H9 (cell line): ENCODE measurements at regions not wholly inside any gene's neighbourhood (a gene's known extent, or its start where the extent isn't known, plus 50 kb on each side); places are given as distances from the start of the nearest gene placed in this dataset.

ENCODE experiments used
- DNase-seq: peaks from one replicate; pipeline ENCODE4 v3.0.0-alpha.2; 2017
- H2AFZ ChIP-seq: one replicate; pipeline ENCODE4 v1.6.1; 2013; ENCODE audit warnings: mild to moderate bottlenecking, low read length, control low read depth, moderate library complexity
- H2AK5ac ChIP-seq: 2 replicates; pipeline ENCODE4 v1.6.1; 2013; ENCODE audit warnings: low read length, control low read depth, mixed read lengths; ENCODE audit not compliant: insufficient read length
- H2BK120ac ChIP-seq: one replicate; pipeline ENCODE4 v1.6.1; 2013; ENCODE audit warnings: low read depth, mild to moderate bottlenecking, low read length, control low read depth, inconsistent platforms; ENCODE audit not compliant: poor library complexity, severe bottlenecking
- H2BK12ac ChIP-seq: 2 replicates; pipeline ENCODE4 v1.6.1; 2013; ENCODE audit warnings: low read length, control low read depth, mixed read lengths, low read depth; ENCODE audit not compliant: insufficient read length
- H2BK15ac ChIP-seq: 2 replicates; pipeline ENCODE4 v1.6.1; 2013; ENCODE audit warnings: low read depth, low read length, control low read depth
- H2BK20ac ChIP-seq: one replicate; pipeline ENCODE4 v1.6.1; 2013; ENCODE audit warnings: low read depth, mild to moderate bottlenecking, low read length, control low read depth, inconsistent platforms; ENCODE audit not compliant: poor library complexity, severe bottlenecking
- H2BK5ac ChIP-seq: 2 replicates; pipeline ENCODE4 v1.6.1; 2013; ENCODE audit warnings: low read length, control low read depth, mixed read lengths; ENCODE audit not compliant: insufficient read length
- H3K14ac ChIP-seq: 2 replicates; pipeline ENCODE4 v1.6.1; 2013; ENCODE audit warnings: low read length, control low read depth; ENCODE audit not compliant: insufficient read depth
- H3K18ac ChIP-seq: 2 replicates; pipeline ENCODE4 v1.6.1; 2013; ENCODE audit warnings: low read depth, mild to moderate bottlenecking, mixed read lengths, low read length, control low read depth; ENCODE audit not compliant: insufficient read length
- H3K23ac ChIP-seq: 2 replicates; pipeline ENCODE4 v1.6.1; 2013; ENCODE audit warnings: low read length, control low read depth, mixed read lengths, low read depth; ENCODE audit not compliant: insufficient read length
- H3K23me2 ChIP-seq: 2 replicates; pipeline ENCODE4 v1.6.1; 2013; ENCODE audit warnings: low read depth, mild to moderate bottlenecking, mixed read lengths, low read length, control low read depth; ENCODE audit not compliant: insufficient read length, poor library complexity, severe bottlenecking
- H3K27ac ChIP-seq: 2 replicates; pipeline ENCODE4 v1.5.1; 2013; ENCODE audit warnings: low read length, control low read depth, mixed read lengths, low read depth; ENCODE audit not compliant: insufficient read length
- H3K27me3 ChIP-seq: 2 replicates; pipeline ENCODE4 v1.6.1; 2013; ENCODE audit warnings: low read length, control low read depth, inconsistent platforms; ENCODE audit not compliant: insufficient read depth
- H3K4ac ChIP-seq: 2 replicates; pipeline ENCODE4 v1.6.1; 2013; ENCODE audit warnings: low read depth, mild to moderate bottlenecking, control low read depth, inconsistent platforms, low read length, moderate library complexity
- H3K4me1 ChIP-seq: 2 replicates; pipeline ENCODE4 v1.6.1; 2013; ENCODE audit warnings: low read length, control low read depth, inconsistent platforms; ENCODE audit not compliant: insufficient read depth
- H3K4me2 ChIP-seq: 2 replicates; pipeline ENCODE4 v1.6.1; 2013; ENCODE audit warnings: low read length, control low read depth, mixed read lengths; ENCODE audit not compliant: insufficient read length, insufficient read depth
- H3K56ac ChIP-seq: 2 replicates; pipeline ENCODE4 v1.6.1; 2013; ENCODE audit warnings: low read depth, mild to moderate bottlenecking, mixed read lengths, low read length, control low read depth; ENCODE audit not compliant: insufficient read length
- H3K79me1 ChIP-seq: 2 replicates; pipeline ENCODE4 v1.6.1; 2013; ENCODE audit warnings: low read depth, mild to moderate bottlenecking, moderate library complexity, low read length, control low read depth, inconsistent platforms; ENCODE audit not compliant: insufficient read depth, poor library complexity, severe bottlenecking
- H3K79me2 ChIP-seq: 2 replicates; pipeline ENCODE4 v1.6.1; 2013; ENCODE audit warnings: low read length, control low read depth, inconsistent platforms; ENCODE audit not compliant: insufficient read depth
- H3K9ac ChIP-seq: 2 replicates; pipeline ENCODE4 v1.6.1; 2013; ENCODE audit warnings: low read length, control low read depth, mixed read lengths; ENCODE audit not compliant: insufficient read length; ENCODE audit errors: extremely low read depth
- H3K9me3 ChIP-seq: one replicate; pipeline ENCODE4 v1.6.1; 2013; ENCODE audit warnings: low read depth, low read length, inconsistent platforms; ENCODE audit not compliant: control insufficient read depth
- H3T11ph ChIP-seq: one replicate; pipeline ENCODE4 v1.6.1; 2013; ENCODE audit warnings: mild to moderate bottlenecking, low read length, control low read depth, inconsistent platforms
- H4K20me1 ChIP-seq: one replicate; pipeline ENCODE4 v1.6.1; 2013; ENCODE audit not compliant: control insufficient read depth, insufficient read length, insufficient read depth
- H4K5ac ChIP-seq: 2 replicates; pipeline ENCODE4 v1.6.1; 2013; ENCODE audit warnings: low read depth, mild to moderate bottlenecking, mixed read lengths, low read length, control low read depth; ENCODE audit not compliant: insufficient read length
- H4K8ac ChIP-seq: replicated peaks from 2 replicates; pipeline ENCODE4 v1.6.1; 2013; ENCODE audit warnings: low read length, control low read depth, mixed read lengths, low read depth; ENCODE audit not compliant: insufficient read length
- H4K91ac ChIP-seq: 2 replicates; pipeline ENCODE4 v1.6.1; 2013; ENCODE audit warnings: low read depth, mild to moderate bottlenecking, moderate library complexity, mixed read lengths, low read length, control low read depth; ENCODE audit not compliant: insufficient read length
- H3K27ac Mint-ChIP-seq, 3 experiments: 2 replicates in 2 of 3; 3 replicates in 1 of 3; pipeline ENCODE4 v1.8.0; 2020 to 2021; ENCODE audit warnings: mixed read lengths in 3 of 3, mild to moderate bottlenecking in 1 of 3, moderate library complexity in 1 of 3
- H3K27me3 Mint-ChIP-seq: 2 replicates; pipeline ENCODE4 v1.8.0; 2021; ENCODE audit warnings: low read depth, mild to moderate bottlenecking, moderate library complexity, mixed read lengths
- H3K36me3 Mint-ChIP-seq, 3 experiments: 2 replicates in 2 of 3; 3 replicates in 1 of 3; pipeline ENCODE4 v1.8.0; 2020 to 2021; ENCODE audit warnings: low read depth in 3 of 3, mixed read lengths in 3 of 3; ENCODE audit not compliant: insufficient read depth in 1 of 3
- H3K4me1 Mint-ChIP-seq, 2 experiments: 2 replicates each; pipeline ENCODE4 v1.8.0; 2020; ENCODE audit warnings: mixed read lengths in 2 of 2
- H3K4me3 Mint-ChIP-seq, 2 experiments: 2 replicates in 1 of 2; 3 replicates in 1 of 2; pipeline ENCODE4 v1.8.0; 2020 to 2021; ENCODE audit warnings: mild to moderate bottlenecking in 2 of 2, mixed read lengths in 2 of 2, moderate library complexity in 1 of 2
- H3K9me3 Mint-ChIP-seq, 2 experiments: 2 replicates in 1 of 2; 3 replicates in 1 of 2; pipeline ENCODE4 v1.8.0; 2020; ENCODE audit warnings: mild to moderate bottlenecking in 2 of 2, mixed read lengths in 2 of 2, moderate library complexity in 1 of 2
- WGBS: extraction: QIAGEN DNeasy Blood & Tissue Kit; methylation state at CpG from one replicate; pipeline ENCODE4 v1.1.7; 2013; ENCODE audit warnings: missing lambda C conversion rate, low lambda C conversion rate, mixed read lengths; ENCODE audit not compliant: insufficient read length; ENCODE audit errors: extremely low coverage; 5-methylcytosine and 5-hydroxymethylcytosine counted together
- TF ChIP-seq, protein P1 (sequence below): fragments of 200-600 bp; sonication (generic); conservative IDR thresholded peaks from 3 replicates; pipeline ENCODE4 v1.8.0; 2021; ENCODE audit warnings: antibody characterized with exemption, mild to moderate bottlenecking

DNA sequence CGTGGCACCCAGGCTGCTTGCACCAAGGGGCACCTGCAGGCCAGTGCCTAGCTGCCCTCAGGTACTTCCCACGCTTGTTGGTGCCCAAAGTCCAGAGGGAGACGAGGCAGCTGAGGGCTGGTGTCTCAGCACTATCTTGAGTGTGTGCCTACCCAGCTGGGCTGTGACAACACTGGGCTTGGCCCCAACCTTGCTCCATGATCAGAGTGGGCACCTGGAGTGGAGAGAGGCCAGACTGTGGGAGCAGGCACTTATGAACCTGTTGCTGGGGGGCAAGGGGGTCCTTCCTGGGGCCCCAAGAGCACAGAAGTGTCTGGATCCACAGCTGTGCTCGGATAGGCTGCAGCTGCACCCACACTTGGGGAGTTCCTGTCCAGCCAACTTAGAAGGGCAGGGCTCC, 314.7 kb downstream of the KCNJ2 start:
- no peaks in the 10 kb centered on the region for H3K79me1 ChIP-seq
- H4K8ac ChIP-seq: no peak overlapping the region
- H2BK5ac ChIP-seq: no peak overlapping the region
- no peaks in the 10 kb centered on the region for H3K4me1 Mint-ChIP-seq
- no peak overlapping the region for H3K4me2 ChIP-seq
- H3K9me3 ChIP-seq: no peaks in the 10 kb centered on the region
- H3K9ac ChIP-seq: no peak overlapping the region
- no CpG with 5 or more reads among the region's 4 CpGs for WGBS
- H3K14ac ChIP-seq: no peak overlapping the region
- no peak overlapping the region for H3K23ac ChIP-seq
- TF ChIP-seq, protein P1, sequence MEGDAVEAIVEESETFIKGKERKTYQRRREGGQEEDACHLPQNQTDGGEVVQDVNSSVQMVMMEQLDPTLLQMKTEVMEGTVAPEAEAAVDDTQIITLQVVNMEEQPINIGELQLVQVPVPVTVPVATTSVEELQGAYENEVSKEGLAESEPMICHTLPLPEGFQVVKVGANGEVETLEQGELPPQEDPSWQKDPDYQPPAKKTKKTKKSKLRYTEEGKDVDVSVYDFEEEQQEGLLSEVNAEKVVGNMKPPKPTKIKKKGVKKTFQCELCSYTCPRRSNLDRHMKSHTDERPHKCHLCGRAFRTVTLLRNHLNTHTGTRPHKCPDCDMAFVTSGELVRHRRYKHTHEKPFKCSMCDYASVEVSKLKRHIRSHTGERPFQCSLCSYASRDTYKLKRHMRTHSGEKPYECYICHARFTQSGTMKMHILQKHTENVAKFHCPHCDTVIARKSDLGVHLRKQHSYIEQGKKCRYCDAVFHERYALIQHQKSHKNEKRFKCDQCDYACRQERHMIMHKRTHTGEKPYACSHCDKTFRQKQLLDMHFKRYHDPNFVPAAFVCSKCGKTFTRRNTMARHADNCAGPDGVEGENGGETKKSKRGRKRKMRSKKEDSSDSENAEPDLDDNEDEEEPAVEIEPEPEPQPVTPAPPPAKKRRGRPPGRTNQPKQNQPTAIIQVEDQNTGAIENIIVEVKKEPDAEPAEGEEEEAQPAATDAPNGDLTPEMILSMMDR: no peak
- H2AFZ ChIP-seq: no peak overlapping the region
- H2BK12ac ChIP-seq: no peak overlapping the region
- peaks cover 5 to 11% (median 6%) of the 10 kb centered on the region in 3 experiments; a peak in 5 of 7 replicates for H3K36me3 Mint-ChIP-seq
- no peaks in the 10 kb centered on the region for H3K79me2 ChIP-seq
- H2AK5ac ChIP-seq: no peak overlapping the region
- no peak overlapping the region for H4K91ac ChIP-seq
- no peaks in the 10 kb centered on the region for H3K27me3 ChIP-seq
- no peak overlapping the region for H4K5ac ChIP-seq
- H3K27me3 Mint-ChIP-seq: no peaks in the 10 kb centered on the region; the same call in 1 of the 2 replicates
- H4K20me1 ChIP-seq: no peaks in the 10 kb centered on the region
- no peak overlapping the region for H3K4me3 Mint-ChIP-seq
- no peak overlapping the region for H2BK120ac ChIP-seq
- peaks cover 10 to 15% of the 10 kb centered on the region in 2 experiments for H3K9me3 Mint-ChIP-seq
- H3K4ac ChIP-seq: no peak overlapping the region
- no peak for DNase-seq
- no peak overlapping the region for H3K27ac Mint-ChIP-seq
- no peak overlapping the region for H2BK20ac ChIP-seq
- H3K56ac ChIP-seq: no peak overlapping the region
- no peak overlapping the region for H2BK15ac ChIP-seq
- no peak overlapping the region for H3K27ac ChIP-seq
- no peaks in the 10 kb centered on the region for H3K23me2 ChIP-seq
- no peaks in the 10 kb centered on the region for H3K4me1 ChIP-seq
- no peak overlapping the region for H3K18ac ChIP-seq
- no peak overlapping the region for H3T11ph ChIP-seq
